NCI-H82 (cell line): ENCODE measurements at regions not wholly inside any gene's neighbourhood (a gene's known extent, or its start where the extent isn't known, plus 50 kb on each side); places are given as distances from the start of the nearest gene placed in this dataset.

Source experiments
- DNase-seq: peaks from one replicate; lab custom pipeline; 2025; lab: John Stamatoyannopoulos, UW

DNA sequence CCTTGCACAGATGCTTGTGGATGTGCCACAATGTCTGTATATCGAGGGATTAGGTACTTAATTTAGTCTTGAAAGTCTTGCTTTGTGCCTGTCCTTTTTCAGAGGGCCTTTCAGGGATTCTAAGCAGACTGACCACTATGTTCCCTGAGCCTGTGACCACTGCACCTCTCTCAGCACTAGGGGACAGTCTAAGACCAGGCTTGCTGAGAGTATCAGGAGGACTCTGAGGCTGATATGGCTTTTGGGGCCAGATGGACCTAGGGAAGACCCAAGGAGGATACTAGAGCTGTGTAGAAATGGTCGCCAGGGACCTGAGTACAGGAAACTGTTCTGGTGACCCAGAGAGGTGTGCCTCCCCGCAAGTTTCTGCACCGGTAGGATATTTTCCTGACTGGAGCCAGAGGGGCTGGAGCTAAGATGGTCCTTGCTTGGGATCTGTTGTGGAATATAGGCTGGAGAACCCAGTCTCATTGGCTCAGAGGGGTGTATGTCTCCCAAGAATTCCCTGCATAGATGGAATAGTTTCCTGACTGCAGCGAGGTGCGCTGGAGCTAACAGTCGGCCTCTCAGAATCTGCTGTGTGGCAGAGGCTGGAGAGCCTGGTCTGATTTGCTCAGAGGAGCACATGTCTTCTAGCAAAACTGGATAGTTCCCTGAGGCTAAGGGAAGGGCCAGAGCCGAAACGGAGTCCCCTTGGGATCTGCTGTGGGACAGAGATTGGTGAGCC lies 213.2 kb upstream of the DCBLD2 start:
- peak; percentile 45 for DNase-seq

DNA sequence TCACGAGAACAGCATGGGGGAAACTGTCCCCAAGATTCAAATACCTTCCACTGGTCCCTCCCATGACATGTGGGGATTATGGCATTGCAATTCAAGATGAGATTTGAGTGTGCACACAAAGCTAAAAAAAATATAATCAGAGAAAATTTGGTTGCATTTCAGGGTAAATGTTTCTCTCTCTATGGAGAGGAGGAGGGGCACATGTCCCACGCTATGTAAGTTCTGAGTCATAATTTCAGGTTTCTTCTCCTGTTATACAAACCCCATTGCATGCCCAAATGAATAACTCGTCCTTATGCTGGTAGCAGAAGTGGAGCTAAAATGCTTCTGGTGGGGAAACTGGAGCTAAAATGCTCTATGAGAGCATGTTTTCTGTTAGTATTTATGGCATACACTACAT lies 209.7 kb upstream of the DCBLD2 start:
- no peak for DNase-seq

DNA sequence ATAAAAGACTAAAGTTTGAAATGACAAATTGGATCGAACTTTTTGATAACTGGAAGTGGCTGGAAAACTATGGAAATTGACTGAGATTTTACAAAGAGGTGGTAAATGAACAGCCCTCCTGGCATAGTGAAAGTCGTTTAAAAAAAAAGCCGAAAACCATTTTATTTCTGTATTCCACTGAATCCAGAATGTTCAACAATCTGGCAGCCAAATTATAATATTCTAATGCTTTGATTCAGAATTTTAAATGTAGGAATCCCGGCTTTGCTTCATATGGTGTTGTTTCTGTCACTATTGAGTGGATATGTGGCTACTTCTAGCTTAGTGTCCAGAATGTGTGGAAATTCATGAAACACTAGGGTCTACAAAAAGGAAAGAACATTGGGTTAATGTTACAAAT lies 208.9 kb upstream of the DCBLD2 start:
- DNase-seq, result no peak

DNA sequence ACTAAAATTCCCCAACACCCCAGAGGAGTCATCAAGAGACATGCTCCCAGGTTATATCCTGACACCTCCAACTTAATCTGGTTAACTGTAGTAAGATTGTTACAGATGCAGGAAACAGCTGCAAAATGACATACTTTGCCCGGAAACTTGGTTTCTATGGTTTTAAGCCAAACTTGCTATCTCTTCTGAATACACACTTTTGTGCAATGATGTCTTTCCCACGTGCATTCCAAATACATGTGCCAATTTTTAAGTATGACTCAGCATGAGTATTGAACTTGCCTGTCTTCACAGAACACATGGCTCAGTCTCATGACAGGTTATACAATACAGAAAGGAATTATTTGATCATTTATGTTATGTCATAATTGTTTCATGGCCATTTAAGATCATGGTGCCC lies 207.0 kb upstream of the DCBLD2 start:
- DNase-seq, result no peak

DNA sequence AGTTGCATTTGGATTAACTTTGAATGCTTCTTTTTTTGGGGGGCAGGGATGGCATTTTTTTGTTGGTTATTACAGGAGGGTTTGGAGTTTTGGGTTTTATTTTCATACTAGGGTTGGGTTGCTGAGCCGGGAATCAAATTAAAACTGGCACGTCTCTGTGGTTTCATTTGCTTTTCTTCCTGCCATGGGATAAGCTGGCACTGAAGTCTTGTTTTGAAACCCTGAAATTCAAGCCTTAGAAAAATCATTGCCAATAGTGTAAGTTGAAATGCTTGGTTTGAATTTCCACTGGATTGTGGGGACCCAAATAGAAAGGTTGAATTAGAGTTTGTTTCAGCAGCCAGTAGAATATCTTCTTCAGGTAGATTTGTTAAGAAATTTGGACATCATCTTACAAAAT lies 193.1 kb upstream of the DCBLD2 start:
- DNase-seq, result no peak

DNA sequence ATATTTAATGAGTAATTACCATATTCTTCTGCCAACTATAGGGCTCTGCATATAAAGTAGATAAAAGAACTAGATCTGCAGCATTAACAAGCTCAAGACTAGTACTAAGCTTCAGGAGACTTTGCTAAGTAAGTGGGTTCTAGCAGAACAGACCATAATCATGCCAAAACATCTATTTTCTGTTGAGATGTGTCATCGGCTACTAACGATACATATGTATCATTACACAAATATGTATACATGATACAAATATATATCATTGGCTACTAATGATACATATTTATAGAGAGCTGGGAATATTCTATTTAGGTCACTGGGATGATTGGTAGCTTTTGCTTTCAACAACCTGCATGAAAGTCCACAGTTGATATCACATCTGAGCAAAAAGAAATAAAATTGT lies 185.8 kb upstream of the DCBLD2 start:
- DNase-seq, result no peak

DNA sequence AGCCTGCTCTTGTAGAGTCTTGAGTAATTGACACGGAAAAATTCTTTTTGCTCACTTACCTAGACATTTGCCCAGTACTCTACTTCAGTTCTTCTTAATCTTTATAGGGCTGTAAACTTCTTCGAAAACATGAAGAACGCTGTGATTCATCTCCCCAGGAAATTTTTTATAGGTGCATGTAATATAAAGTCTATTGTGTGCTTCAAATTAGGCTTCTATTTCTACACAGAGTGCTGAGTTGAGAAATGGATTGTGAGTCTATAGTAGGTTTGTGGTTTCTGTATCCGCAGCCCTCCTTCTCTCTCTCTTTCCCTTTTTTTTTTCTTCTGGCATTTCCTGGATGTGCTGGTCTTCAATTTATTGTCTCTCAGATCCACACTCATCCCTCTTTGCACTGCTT lies 183.3 kb upstream of the DCBLD2 start:
- no peak for DNase-seq

DNA sequence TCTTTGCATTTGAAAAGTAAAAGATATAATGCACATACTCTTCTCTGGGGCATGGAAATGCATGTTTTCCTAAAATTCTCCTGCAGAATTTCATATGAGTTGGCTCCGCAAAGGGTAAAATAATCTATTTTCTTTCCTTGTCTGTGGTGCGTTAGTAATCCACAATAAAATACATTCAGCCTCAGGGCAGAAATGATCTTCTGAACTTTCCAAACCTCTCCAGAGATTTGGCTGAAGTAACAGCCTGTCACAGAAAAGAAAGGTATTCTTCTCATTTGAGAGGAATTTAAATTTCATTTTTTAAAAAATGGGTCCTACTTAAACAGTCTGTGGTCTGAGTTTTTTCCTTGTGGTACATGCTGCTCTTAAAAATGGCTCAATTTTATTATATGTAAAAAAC lies 182.7 kb upstream of the DCBLD2 start:
- DNase-seq, result no peak

DNA sequence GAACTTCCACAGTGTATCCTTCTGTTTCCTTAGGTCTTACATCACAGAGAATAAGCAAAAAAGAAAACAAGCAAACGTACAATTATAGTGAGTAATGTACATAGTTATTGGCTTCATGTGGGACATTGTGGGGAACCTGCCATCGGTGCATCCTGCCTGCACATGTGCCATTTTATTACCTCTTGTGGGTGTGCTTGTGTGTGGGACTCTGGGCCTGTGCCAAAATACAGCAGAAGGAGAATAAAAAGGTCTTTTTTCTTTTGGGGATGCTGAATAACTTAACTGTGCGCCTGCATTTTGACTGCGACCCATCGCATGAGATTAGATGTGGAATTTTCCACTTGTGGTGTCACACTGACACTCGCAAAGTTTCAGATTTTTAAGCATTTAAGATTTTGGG lies 169.6 kb upstream of the DCBLD2 start:
- DNase-seq, result no peak

DNA sequence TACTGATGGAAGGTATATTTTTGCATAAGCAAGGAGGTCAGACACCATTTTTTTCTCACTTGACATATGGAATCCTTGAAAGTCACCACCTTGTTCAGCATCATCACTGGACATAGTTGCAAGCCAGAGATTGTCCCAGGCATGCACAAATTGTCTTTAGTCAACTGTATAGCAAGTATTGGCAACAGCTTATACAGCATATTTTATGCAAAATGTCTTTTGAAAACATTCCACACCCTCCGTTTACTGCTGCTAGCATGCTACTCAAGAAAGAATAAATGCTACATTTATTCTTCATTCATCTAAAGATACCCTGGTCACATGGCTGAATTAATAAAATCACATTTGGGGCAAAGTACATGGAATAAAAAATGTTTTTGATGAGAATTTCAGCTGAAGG lies 168.5 kb upstream of the DCBLD2 start:
- DNase-seq, result no peak

DNA sequence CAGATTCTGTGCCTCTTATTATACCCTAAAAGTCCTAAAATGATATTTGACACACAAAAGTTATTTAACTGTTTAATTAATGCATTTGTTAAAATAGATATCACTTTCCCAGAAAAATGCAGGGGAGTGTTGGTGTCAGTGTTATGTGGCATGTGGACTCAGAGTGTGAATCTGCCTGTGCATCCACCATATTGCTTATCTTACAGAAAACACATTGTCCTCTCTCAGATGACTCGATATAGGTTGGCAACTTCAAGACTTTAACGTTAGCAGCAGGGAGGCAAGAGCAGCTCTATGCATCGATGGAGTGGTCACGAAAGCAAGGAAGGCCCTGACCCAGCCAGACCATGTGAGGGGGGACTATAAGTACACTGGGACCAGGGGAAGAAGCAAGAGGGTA lies 165.4 kb upstream of the DCBLD2 start:
- DNase-seq, result no peak

DNA sequence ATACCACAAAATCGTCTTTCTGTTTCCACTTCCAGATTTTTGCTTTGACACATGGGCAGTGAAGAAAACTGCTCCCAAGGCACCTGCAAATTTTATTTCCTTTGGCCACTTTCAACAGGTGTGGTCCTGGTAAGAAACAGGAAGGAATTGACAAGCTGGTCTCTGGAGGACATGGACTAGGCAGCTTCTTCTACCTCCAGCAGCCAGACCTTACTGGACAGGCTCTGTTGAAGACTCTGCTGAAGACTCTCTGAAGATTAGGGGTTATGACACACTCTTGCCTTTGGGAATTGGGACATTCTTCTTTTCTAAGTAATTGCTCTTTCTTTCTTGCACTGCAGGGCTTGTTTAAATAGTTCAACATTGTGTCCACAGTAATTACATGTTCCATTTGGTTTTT lies 147.7 kb upstream of the DCBLD2 start:
- DNase-seq, result no peak

DNA sequence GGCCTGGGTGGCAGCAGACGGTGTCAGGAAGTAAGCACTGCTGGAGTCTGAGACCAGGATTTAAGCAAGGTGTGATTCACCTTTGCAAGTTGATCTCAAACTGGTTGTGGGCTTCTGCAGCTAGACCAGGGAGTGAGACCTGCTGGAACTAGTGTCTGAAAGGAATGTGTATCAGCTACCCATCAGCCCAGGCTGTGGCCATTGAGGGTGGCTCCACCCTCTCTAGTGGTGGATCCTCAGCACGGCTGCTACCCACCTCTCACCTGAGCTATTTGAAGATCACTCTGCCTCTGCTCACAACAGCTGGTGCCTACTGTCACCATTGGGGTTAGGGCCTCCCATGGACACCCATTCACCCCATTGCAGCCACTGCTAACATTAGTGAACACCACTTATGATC lies 140.3 kb upstream of the DCBLD2 start:
- DNase-seq, result no peak

DNA sequence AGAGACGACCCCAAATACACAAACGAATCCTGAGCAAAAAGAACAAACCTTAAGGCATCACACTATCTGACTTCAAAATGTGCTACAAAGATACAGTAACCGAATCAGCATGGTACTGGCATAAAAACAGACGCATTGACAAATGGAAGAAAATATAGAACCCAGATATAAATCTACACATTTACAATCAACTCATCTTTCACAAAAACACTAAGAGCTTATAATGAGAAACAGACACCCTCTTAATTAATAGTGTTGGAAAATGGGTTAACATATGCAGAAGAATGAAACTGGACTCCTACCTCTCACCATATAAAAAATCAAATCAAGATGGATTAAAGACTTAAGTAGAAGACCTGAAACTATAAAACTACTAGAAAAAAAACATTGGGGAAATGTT lies 130.3 kb upstream of the DCBLD2 start:
- DNase-seq, result no peak

DNA sequence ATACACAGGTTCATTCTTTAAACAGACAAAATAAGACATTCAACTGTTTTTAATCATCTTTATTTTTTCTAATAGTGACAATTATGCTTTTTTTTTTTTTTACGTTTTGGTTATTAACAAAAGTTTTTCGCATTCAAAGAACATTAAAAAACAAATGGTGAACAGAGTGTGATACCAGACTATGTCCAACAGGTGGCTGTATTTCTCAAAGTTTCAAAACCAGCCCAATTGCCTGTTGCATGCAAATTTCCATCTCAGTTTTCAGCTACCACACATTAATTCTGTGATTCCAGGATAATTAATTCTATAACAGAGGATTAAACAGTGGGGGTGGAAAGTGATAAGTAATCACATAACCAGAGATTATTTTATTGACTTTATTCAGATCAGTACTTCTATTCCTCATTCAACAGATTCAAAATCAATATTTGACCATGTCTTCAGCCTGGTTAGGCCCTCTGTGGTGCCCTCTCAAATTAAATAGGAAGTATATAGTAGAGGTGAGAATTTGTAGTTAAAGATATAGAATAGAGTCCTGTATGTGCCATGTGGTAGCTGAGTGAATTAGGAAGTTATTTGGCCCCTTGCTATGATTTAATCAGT lies 122.2 kb upstream of the DCBLD2 start:
- peak; percentile 55 for DNase-seq

DNA sequence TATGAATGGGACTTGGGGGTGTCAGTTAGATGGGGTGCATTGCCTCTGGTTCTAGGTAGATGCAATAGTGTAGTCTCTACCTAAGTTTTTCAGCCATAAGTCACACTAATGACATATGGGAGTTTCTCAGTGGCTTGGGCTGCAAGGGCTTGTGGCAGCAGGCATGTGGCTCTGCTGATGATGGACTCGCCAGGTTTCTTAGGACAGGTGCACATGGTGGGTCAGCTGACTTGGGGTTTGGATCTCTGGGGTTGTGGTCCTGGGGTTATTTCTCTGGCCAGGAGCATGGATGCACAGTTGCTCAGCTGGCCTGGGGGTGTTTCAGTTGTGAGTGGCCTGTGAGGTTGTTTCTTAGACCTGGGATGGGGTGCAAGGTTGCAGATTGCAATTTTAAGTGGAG lies 120.0 kb upstream of the DCBLD2 start:
- no peak for DNase-seq

DNA sequence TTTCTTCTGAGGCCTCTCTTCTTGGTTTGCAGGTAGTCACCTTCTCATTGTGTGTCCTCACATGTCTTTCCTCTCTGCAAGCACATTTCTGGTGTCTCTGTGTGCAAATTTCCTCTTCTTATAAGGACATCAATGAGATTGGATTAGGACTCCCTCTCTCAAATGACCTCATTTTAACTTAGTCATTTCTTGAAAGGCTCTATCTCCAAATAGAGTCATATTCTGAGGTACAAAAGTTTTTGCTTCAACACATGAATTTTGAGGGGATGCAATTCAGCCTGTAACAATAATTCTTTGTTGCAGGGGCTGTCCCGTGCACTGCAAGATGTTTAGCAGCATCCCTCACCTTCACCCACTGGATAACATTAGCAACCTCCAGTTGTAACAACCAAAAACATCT lies 115.0 kb upstream of the DCBLD2 start:
- no peak for DNase-seq

DNA sequence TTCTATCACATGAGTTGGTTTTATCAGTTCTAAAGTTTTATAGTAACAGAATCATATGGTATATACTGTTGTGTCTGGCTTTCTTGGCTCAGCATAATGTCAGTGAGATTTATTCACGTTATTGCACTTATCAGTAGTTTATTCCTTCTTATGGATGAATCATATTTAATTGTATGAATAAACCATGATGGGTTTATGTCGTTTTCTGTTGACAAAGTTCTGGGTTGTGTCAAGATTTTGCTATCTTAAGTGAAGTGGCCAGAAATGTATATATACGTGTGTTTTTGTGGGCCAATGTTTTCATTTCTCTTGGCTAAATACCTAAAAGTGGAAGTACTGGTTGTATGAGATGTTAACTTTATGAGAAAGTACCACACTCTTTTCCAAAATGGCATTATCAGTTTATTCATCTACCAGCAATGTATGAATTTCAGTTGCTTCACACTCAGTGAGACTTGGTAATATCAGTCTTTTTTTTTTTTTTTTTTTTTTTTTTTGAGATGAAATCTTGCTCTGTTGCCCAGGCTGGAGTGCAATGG lies 112.4 kb upstream of the DCBLD2 start:
- DNase-seq, result no peak

DNA sequence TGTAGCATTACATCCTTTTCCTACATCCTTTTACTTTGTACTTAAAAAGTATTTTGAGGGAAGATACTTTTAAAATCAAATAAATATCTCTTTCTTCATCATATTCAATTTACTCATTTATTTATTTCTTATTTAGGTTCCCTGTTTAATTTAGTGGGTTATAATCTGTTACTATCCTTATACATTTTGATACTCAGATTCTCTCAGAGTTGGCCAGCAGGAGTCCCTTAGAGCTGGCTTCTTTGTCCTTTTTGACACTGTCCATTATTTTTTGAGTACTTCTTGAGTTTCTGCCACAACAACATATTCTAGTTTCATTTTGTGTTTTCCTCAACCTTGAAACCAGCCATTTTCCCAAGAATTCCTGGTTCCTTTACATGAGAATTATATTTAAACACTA lies 111.6 kb upstream of the DCBLD2 start:
- no peak for DNase-seq

DNA sequence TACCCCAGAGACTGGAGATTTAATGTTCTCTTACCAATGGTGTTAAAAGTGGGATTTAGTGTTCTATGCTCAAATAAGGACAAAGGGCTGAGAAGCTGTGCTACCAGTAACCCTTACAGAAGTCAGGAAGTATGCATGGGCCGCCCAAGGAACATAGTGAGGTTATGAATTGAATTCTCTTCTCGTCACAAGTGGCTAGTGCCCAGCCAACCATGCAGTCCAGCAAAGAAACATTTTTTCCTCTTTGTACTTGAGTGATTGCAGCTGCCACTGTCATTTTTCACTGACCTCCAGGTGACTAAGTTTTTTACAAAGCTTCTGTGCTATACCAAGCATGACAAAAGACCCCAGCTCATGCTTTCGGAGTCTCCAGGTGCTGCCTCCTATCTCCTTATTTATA lies 110.6 kb upstream of the DCBLD2 start:
- DNase-seq, result no peak

DNA sequence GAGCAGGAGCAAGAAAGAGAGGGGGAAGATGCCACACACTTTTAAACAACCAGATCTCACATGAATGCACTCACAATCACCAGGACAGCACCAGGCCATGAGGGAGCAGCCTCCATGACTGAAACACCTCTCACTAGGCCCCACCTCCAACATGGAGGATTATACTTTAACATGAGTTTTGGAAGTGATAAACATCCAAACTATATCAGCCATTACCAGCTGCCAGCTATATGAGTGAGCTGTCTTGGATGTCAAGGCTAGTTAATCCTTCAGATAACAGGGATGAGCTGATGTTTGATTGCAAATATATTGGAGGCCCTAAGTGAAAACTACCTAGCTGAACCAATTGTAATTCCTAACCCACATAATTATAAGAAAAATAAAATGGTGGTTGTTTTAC lies 108.4 kb upstream of the DCBLD2 start:
- no peak for DNase-seq

DNA sequence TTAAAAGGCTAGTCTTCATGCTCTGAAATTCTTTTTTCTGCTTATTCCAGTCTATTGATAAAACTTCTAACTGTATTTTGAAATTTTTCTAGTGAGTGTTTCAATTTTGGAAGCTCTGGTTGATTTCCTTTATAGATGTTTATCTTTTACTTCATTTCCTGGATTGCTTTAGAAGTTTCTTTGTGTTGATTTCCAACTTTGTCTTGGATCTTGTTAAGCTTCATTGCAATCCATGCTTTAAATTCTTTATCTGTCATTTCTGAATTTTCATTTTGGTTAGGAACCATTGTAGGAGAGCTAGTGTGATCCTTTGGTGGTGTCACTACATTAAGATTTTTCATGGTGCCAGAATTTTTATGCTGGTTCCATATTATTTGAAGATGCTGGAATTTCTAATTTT lies 105.2 kb upstream of the DCBLD2 start:
- no peak for DNase-seq

DNA sequence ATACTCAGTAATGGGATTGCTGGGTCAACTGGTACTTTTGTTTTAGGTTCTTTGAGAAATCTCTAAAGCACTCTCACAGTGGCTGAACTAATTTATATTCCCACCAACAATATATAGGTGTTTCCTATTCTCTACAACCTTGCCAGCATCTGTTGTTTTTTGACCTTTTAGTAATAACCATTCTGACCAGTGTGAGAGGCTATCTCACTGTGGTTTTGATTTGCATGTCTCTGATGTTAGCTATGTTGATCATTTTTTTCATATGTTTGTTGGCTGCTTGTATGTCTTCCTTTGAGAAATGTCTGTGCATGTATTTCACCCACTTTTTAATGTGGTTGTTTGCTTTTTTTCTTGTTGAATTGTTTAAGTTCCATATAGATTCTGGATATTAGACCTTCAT lies 98.2 kb upstream of the DCBLD2 start:
- no peak for DNase-seq

DNA sequence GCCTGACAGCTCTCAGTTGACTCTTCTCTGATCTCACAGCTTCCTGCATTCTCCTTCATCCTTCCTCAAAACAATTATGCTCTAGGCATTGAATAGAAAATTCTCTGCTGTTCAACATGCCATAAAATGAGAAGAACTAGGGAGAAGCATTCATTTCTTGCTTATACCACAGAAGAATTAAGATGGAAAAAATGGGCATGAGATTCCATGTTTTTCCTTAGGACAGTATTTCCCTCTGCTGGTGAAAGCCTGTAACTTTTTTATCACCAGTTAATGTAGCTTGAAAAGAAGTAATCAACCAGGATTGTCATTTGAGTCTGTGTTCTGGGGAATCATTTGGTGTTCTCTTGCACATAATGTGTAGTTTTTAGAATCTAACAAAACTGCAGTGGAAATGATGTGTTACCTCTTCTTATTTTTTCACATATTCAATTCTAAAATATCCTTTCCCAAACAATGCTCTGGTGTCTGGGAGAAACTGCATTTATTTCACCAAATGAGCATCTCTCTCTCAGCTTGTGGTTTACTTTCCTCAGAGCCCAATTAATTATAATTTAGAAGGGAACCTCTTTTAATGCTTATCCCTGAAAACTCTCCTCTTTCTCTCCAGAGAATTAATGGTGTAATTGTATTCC lies 92.8 kb upstream of the DCBLD2 start:
- peak; percentile 59 for DNase-seq
